ENCODE measurements at regions not wholly inside any gene's neighbourhood (a gene's known extent, or its start where the extent isn't known, plus 50 kb on each side); places are given as distances from the start of the nearest gene placed in this dataset.

DNA sequence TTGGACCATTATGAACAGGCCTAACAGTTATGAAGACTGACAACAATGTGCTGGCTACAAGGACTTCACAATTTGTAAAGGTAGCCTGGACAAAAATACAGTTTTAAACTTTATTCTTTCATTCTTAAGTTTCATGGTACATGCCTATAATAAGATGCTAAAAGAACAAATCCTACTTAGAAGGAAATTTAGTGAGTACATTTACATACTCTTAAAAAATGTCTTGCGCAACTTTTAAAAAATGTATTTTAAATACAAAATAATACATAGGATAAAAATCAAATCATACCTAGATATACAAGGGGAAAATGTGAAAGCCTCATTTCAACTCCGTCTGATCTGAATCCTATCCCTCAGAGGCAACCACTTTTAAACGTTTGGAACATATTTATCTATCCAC lies 200.7 kb upstream of the SPIN4 start:
- TF ChIP-seq, protein P1, sequence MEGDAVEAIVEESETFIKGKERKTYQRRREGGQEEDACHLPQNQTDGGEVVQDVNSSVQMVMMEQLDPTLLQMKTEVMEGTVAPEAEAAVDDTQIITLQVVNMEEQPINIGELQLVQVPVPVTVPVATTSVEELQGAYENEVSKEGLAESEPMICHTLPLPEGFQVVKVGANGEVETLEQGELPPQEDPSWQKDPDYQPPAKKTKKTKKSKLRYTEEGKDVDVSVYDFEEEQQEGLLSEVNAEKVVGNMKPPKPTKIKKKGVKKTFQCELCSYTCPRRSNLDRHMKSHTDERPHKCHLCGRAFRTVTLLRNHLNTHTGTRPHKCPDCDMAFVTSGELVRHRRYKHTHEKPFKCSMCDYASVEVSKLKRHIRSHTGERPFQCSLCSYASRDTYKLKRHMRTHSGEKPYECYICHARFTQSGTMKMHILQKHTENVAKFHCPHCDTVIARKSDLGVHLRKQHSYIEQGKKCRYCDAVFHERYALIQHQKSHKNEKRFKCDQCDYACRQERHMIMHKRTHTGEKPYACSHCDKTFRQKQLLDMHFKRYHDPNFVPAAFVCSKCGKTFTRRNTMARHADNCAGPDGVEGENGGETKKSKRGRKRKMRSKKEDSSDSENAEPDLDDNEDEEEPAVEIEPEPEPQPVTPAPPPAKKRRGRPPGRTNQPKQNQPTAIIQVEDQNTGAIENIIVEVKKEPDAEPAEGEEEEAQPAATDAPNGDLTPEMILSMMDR (conservative IDR thresholded peaks at IDR 0.05) = no peak
- TF ChIP-seq EZH2 (IDR thresholded peaks at IDR 0.05; ENCODE audit: low read depth) = no peak
- no peak overlapping the region for H3K4me2 ChIP-seq
- POLR2A ChIA-PET (ENCODE audit: unreplicated experiment) = no interaction called here
- H3K79me2 ChIP-seq (ENCODE audit: low read depth) = 0 out of 2 replicates have a peak, but pooled peaks cover 3% of the 10 kb centered on the region
- H2AFZ ChIP-seq = no peak overlapping the region
- H3K9me2 ChIP-seq (ENCODE audit: insufficient read depth) = no peaks in the 10 kb centered on the region
- CTCF ChIA-PET = no interaction called here
- DNase-seq = no peak
- no peaks in the 10 kb centered on the region for H3K9me3 ChIP-seq (ENCODE audit: insufficient read depth, low read depth)
- H3K36me3 ChIP-seq (ENCODE audit: low read depth) = no peaks in the 10 kb centered on the region
- H3K4me3 ChIP-seq = no peak overlapping the region
- no peaks in the 10 kb centered on the region for H3K4me1 ChIP-seq (replicated peaks; ENCODE audit: insufficient read depth)
- H3K27ac ChIP-seq = no peak overlapping the region
- H4K20me1 ChIP-seq (ENCODE audit: insufficient read depth) = no peaks in the 10 kb centered on the region
- BruUV-seq (replicated peaks) = no TSS peak
- intact Hi-C loops (cut with micrococcal nuclease; ENCODE audit: unreplicated experiment) = no loop called here
- H3F3A ChIP-seq (ENCODE audit: insufficient read depth, low read depth) = no peaks in the 10 kb centered on the region
- no peaks in the 10 kb centered on the region for H3K27me3 ChIP-seq (ENCODE audit: insufficient read depth, low read depth)

DNA sequence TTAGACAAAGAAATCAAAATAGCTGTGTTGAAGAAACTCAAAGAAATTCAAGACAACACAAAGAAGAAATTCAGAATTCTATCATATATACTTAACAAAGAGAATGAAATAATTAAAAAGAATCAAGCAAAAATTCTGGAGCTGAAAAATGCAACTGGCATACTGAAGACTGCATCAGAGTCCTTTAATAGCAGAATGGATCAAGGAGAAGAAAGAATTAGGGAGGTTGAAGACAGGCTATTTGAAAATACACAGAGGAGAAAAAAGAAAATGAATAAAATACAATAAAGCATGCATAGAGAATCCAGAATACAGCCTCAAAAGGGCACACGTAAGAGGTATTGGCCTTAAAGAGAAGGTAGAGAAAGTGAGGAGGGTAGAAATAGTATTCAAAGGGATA lies 179.5 kb upstream of the SPIN4 start:
- Histone ChIP-seq H4K20me1 (ENCODE audit: insufficient read depth) (no peaks in the 10 kb centered on the region), H3K4me1 (replicated peaks; ENCODE audit: insufficient read depth) (no peaks in the 10 kb centered on the region), H3K79me2 (ENCODE audit: low read depth) (no peaks in the 10 kb centered on the region), H3K9me3 (ENCODE audit: insufficient read depth, low read depth) (no peaks in the 10 kb centered on the region; the same call in 1 of the 2 replicates), H2AFZ (no peak overlapping the region), H3K27ac (no peak overlapping the region), H3K4me3 (no peak overlapping the region), H3K4me2 (no peak overlapping the region), H3K9me2 (ENCODE audit: insufficient read depth) (no peaks in the 10 kb centered on the region), H3F3A (ENCODE audit: insufficient read depth, low read depth) (no peaks in the 10 kb centered on the region), H3K27me3 (ENCODE audit: insufficient read depth, low read depth) (no peaks in the 10 kb centered on the region), H3K36me3 (ENCODE audit: low read depth) (no peaks in the 10 kb centered on the region)
- no peak for DNase-seq
- TF ChIP-seq, protein P1 (conservative IDR thresholded peaks at IDR 0.05) = no peak
- no peak for TF ChIP-seq EZH2 (IDR thresholded peaks at IDR 0.05; ENCODE audit: low read depth)
- POLR2A ChIA-PET (ENCODE audit: unreplicated experiment) = no interaction called here
- CTCF ChIA-PET = no interaction called here
- no TSS peak for BruUV-seq (replicated peaks)
- intact Hi-C loops (cut with micrococcal nuclease; ENCODE audit: unreplicated experiment) = no loop called here

DNA sequence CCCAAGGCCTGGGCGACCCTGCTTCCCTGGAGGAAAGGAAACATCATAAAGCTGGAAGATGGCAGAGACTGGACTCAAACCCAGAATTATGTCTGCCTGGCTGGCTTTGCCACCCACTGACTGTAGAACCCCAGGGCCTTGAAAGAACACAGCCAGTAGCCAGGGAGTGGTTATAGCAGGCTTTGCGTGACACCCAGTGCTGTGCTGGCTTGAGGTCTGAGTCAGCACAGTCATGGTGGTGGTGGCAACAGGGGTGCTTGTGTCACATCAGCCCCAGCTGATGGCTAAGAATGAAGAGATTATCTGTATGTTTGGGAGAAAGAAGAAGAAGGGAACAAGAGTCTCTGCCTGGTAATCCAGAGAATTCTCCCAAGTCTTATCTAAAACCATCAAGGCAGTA lies 178.8 kb upstream of the SPIN4 start:
- no peak overlapping the region for H3K4me3 ChIP-seq
- H3K27me3 ChIP-seq (ENCODE audit: insufficient read depth, low read depth) = no peaks in the 10 kb centered on the region
- no TSS peak for BruUV-seq (replicated peaks)
- no peaks in the 10 kb centered on the region; the same call in 1 of the 2 replicates for H3K9me3 ChIP-seq (ENCODE audit: insufficient read depth, low read depth)
- no peak overlapping the region for H2AFZ ChIP-seq
- POLR2A ChIA-PET (ENCODE audit: unreplicated experiment) = no interaction called here
- no peak overlapping the region for H3K4me2 ChIP-seq
- no peaks in the 10 kb centered on the region for H3K9me2 ChIP-seq (ENCODE audit: insufficient read depth)
- no peaks in the 10 kb centered on the region for H3K79me2 ChIP-seq (ENCODE audit: low read depth)
- no peaks in the 10 kb centered on the region for H3K36me3 ChIP-seq (ENCODE audit: low read depth)
- CTCF ChIA-PET = no interaction called here
- DNase-seq = no peak
- no peaks in the 10 kb centered on the region for H3K4me1 ChIP-seq (replicated peaks; ENCODE audit: insufficient read depth)
- H4K20me1 ChIP-seq (ENCODE audit: insufficient read depth) = no peaks in the 10 kb centered on the region
- TF ChIP-seq, protein P1 (conservative IDR thresholded peaks at IDR 0.05) = no peak
- no peak for TF ChIP-seq EZH2 (IDR thresholded peaks at IDR 0.05; ENCODE audit: low read depth)
- H3K27ac ChIP-seq = no peak overlapping the region
- H3F3A ChIP-seq (ENCODE audit: insufficient read depth, low read depth) = no peaks in the 10 kb centered on the region
- intact Hi-C loops (cut with micrococcal nuclease; ENCODE audit: unreplicated experiment) = no loop called here

Measured in PC-9 (cell line).